HG03432 (cell line): ENCODE measurements at regions not wholly inside any gene's neighbourhood (a gene's known extent, or its start where the extent isn't known, plus 50 kb on each side); places are given as distances from the start of the nearest gene placed in this dataset.
"Not testable (repeated sequence)": the region's sequence is repeated elsewhere in the genome, so short reads cannot be mapped to it uniquely, and the experiment has no call there.

Experiments used
- ATAC-seq: cut with Tn5 transposase; IDR thresholded peaks from one replicate; pipeline ENCODE4 v1.9.1; 2021; ENCODE audit warnings: mild to moderate bottlenecking, moderate library complexity; ENCODE audit not compliant: unreplicated experiment

- ATAC-seq: not testable (repeated sequence)
These were observed 331.4 kb downstream of the ANAPC1 start for GRCh38 chr2:111552625-111553024.

GRCh38 chr2:111559301-111559700, 324.7 kb downstream of the ANAPC1 start:
- ATAC-seq: not testable (repeated sequence)

GRCh38 chr2:111559814-111560213, 324.2 kb downstream of the ANAPC1 start:
- not testable (repeated sequence) for ATAC-seq

- ATAC-seq: not testable (repeated sequence)
These were observed 317.9 kb downstream of the ANAPC1 start for GRCh38 chr2:111566068-111566467.

- ATAC-seq: not testable (repeated sequence)
These were observed 316.8 kb downstream of the ANAPC1 start for GRCh38 chr2:111567233-111567632.

- not testable (repeated sequence) for ATAC-seq
These were observed 314.4 kb downstream of the ANAPC1 start for GRCh38 chr2:111569356-111570199.

GRCh38 chr2:111570300-111571114, 313.5 kb downstream of the ANAPC1 start:
- ATAC-seq: peak; percentile 84

- not testable (repeated sequence) for ATAC-seq
These were observed 309.2 kb downstream of the ANAPC1 start for GRCh38 chr2:111574803-111575202.

GRCh38 chr2:111577154-111577885, 306.7 kb downstream of the ANAPC1 start:
- ATAC-seq: not testable (repeated sequence)

- not testable (repeated sequence) for ATAC-seq
These were observed 304.4 kb downstream of the ANAPC1 start for GRCh38 chr2:111579500-111580134.

GRCh38 chr2:111580616-111581015, 303.4 kb downstream of the ANAPC1 start:
- not testable (repeated sequence) for ATAC-seq

GRCh38 chr2:111582090-111582489, 301.9 kb downstream of the ANAPC1 start:
- ATAC-seq: not testable (repeated sequence)

- not testable (repeated sequence) for ATAC-seq
These were observed 300.5 kb downstream of the ANAPC1 start for GRCh38 chr2:111583480-111583879.

- not testable (repeated sequence) for ATAC-seq
These were observed 299.5 kb downstream of the ANAPC1 start for GRCh38 chr2:111584540-111584939.

GRCh38 chr2:111584950-111585349, 299.0 kb downstream of the ANAPC1 start:
- not testable (repeated sequence) for ATAC-seq

- not testable (repeated sequence) for ATAC-seq
These were observed 298.0 kb downstream of the ANAPC1 start for GRCh38 chr2:111586014-111586413.

- ATAC-seq: not testable (repeated sequence)
These were observed 288.9 kb downstream of the ANAPC1 start for GRCh38 chr2:111595072-111595471.

GRCh38 chr2:111596808-111597705, 286.9 kb downstream of the ANAPC1 start:
- not testable (repeated sequence) for ATAC-seq

GRCh38 chr2:111598944-111599343, 285.0 kb downstream of the ANAPC1 start:
- not testable (repeated sequence) for ATAC-seq
